Skeletal muscle tissue (tissue), 3 donors: ENCODE measurements at regions not wholly inside any gene's neighbourhood (a gene's known extent, or its start where the extent isn't known, plus 50 kb on each side); places are given as distances from the start of the nearest gene placed in this dataset.

Experiments
- H3K27ac ChIP-seq: one replicate; pipeline ENCODE4 v1.7.0; 2013; ENCODE audit warnings: mild to moderate bottlenecking, low read depth, low read length, inconsistent platforms
- H3K27me3 ChIP-seq, 3 donors: one replicate each; pipeline ENCODE4 v1.7.0; 2013; ENCODE audit warnings: low read length in 3 of 3; ENCODE audit not compliant: control insufficient read depth in 3 of 3, insufficient read depth in 3 of 3
- H3K36me3 ChIP-seq, 3 donors: one replicate each; pipeline ENCODE4 v1.7.0; 2013; ENCODE audit warnings: low read length in 3 of 3; ENCODE audit not compliant: control insufficient read depth in 3 of 3, insufficient read depth in 3 of 3
- H3K4me1 ChIP-seq, 3 donors: one replicate each; pipeline ENCODE4 v1.7.0; 2013; ENCODE audit warnings: low read length in 3 of 3, mild to moderate bottlenecking in 3 of 3; ENCODE audit not compliant: control insufficient read depth in 3 of 3, insufficient read depth in 3 of 3
- H3K4me3 ChIP-seq, 3 donors: one replicate each; pipeline ENCODE4 v1.7.0; 2013; ENCODE audit warnings: low read length in 3 of 3
- H3K9ac ChIP-seq, 3 donors: one replicate each; pipeline ENCODE4 v1.7.0; 2013; ENCODE audit warnings: low read length in 3 of 3, mild to moderate bottlenecking in 3 of 3, moderate library complexity in 2 of 3, low read depth in 1 of 3
- H3K9me3 ChIP-seq, 3 donors: one replicate each; pipeline ENCODE4 v1.7.0; 2013; ENCODE audit warnings: low read length in 3 of 3; ENCODE audit not compliant: control insufficient read depth in 3 of 3
- donor health status: Osteomylitis.

DNA sequence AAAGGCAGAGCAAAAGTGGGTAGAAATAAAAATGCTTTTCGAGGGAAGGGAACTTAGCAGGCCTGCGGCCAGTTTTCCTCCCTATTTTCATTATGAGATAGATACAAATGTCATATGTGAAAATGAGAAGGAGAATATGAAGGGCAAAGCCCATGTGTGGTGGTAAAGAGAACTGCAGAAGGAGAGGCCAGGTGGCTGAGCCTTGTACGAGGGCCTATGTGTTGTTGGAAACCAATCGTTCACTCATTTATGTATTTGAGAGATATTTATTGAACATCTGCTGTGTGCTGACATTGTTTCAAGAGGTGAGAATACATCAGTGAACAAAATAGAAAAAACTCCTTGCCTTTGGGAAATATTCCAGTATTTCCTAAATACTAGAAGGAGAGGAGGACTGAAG is 147.7 kb downstream of the SH3BGRL2 start:
- Histone ChIP-seq H3K9me3 (no peaks in the 10 kb centered on the region), H3K36me3 (no peaks in the 10 kb centered on the region), H3K27ac (no peak overlapping the region), H3K27me3 (no peaks in the 10 kb centered on the region), H3K4me3 (no peak overlapping the region), H3K4me1 (peaks cover 0 to 3% (median 0%) of the 10 kb centered on the region in 3 donors), H3K9ac (no peak overlapping the region)

DNA sequence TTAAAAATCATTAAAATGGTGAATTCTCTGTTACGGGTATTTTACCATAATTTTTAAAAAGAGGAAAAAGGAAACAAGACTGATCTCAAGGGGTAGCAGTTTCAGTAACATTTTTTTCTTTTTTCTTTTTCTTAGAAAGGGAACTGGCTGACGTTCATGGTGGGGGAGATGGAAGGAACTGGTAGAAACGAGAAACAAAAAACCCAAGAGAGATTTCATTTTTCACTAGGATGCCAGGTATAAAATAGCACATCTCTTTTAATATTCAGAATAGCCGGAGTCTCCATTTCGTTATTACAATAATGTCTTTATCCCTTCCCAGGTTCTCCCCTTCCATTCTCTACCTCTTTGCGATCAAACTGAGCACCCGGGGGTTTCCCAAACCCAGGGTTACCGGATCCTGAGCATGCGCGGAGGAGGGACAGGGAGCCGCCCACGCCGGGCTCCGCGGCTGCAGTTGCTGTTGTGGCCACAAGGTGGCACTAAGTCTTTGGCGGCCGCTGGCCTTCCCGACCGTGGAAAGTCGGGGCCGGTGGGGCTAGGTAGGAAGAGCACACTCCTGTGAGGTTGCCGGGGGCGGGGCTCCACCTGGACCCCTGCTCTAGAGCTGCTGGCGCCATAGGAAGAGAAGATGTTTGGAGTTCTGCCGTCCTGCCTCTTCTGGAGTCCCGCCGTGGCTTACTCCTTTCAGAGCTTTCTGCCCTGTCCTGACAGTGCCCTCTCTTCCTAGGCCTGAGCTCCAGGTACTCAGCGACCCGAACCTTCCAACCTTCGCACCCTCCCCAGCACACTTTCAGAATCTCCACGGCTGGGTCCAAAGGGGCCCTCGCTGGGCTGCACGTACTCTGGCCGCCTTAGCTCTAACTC is 146.8 kb downstream of the SH3BGRL2 start:
- no peaks in the 10 kb centered on the region for H3K36me3 ChIP-seq
- no peak overlapping the region for H3K27ac ChIP-seq
- H3K4me3 ChIP-seq: peak overlapping the region; percentile 46 to 54 (median 48)
- peaks cover 0 to 3% (median 0%) of the 10 kb centered on the region in 3 donors for H3K4me1 ChIP-seq
- H3K9me3 ChIP-seq: no peaks in the 10 kb centered on the region
- H3K9ac ChIP-seq: peak overlapping the region in 1 of 3 donors; percentile 40
- no peaks in the 10 kb centered on the region for H3K27me3 ChIP-seq

DNA sequence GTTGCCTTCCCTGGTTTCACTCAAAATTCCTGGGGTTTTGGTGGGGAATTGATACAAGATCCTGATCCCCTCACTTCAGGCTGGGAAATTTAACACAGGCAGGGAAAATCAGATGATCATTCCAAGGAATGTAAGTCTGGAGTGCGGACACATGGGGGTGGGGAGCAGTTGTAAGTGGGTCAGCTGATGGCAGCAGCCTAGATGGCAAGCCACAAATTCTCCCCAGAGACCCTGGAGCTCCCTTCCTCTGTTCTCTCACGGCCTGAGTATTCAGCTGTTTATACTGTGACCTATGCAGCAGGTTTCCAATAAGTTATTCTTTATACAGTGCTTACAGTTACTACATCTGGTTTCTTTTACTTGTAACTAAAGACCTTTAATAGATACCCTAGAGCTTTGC is 144.9 kb downstream of the SH3BGRL2 start:
- H3K9ac ChIP-seq: no peak overlapping the region
- no peaks in the 10 kb centered on the region for H3K9me3 ChIP-seq
- no peaks in the 10 kb centered on the region for H3K36me3 ChIP-seq
- no peak overlapping the region for H3K27ac ChIP-seq
- peaks cover 0 to 3% (median 0%) of the 10 kb centered on the region in 3 donors for H3K4me1 ChIP-seq
- no peaks in the 10 kb centered on the region for H3K27me3 ChIP-seq
- H3K4me3 ChIP-seq: no peak overlapping the region

DNA sequence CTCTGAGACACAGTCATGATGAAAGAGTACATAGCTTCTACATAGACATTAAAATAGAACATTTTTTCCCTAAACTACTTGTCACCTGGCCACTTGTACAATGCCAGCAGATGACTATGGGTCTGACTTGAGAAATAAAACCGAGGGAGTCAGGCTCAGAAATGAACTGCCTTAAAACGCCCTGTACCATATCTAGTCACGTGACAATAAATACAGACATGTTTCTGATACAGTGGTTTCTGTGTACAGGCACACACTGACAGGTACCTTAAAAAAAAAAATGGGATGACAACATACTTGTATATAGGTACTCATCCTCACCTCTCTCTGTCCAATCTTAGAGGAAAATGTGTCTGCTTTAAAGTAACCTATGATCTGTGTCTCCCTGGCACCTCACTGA is 144.1 kb downstream of the SH3BGRL2 start:
- Histone ChIP-seq H3K36me3 (no peaks in the 10 kb centered on the region), H3K4me1 (peaks cover 0 to 3% (median 0%) of the 10 kb centered on the region in 3 donors), H3K9ac (no peak overlapping the region), H3K27me3 (no peaks in the 10 kb centered on the region), H3K27ac (no peak overlapping the region), H3K4me3 (no peak overlapping the region), H3K9me3 (no peaks in the 10 kb centered on the region)

DNA sequence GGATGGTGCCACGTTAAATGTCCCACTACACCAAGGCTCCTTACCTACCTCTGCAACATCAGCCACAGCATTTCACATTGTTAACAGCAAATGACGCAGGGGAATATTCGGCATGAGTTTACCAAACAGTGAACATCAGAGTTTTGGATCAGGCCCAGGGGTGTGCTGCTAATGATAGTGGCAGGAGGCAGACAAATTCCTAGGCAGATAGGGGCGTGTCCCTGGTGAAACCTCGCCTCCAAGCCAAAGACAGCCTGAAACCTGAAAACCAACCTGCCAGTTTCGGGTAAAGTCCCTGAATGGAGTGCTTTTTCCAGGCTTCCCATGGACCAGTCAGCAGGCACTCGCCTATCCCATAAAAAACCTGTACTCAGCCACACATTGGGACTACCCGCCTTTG is 133.6 kb downstream of the SH3BGRL2 start:
- H3K36me3 ChIP-seq: no peaks in the 10 kb centered on the region
- peaks cover 4 to 5% (median 4%) of the 10 kb centered on the region in 3 donors for H3K9me3 ChIP-seq
- no peaks in the 10 kb centered on the region for H3K4me1 ChIP-seq
- no peaks in the 10 kb centered on the region for H3K27me3 ChIP-seq
- no peak overlapping the region for H3K9ac ChIP-seq
- no peak overlapping the region for H3K27ac ChIP-seq
- no peak overlapping the region for H3K4me3 ChIP-seq

DNA sequence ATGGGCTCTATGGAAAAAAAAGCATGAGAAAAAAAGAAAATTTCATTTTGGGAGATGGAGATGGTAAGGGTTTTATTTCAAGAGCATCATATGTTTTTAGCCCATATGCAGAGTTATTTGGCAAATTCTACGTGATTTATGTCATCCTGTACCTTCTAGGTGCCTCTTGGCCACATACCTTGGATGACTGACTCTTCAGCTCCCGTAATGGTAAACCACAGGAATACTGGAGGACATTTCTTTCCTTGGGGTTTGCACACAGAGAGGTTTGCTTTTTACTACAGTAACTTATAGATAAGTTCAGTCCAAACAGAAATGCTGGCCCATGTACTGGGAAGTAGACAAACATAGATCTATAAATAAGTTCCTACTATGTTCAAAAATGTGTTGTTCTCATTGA is 132.2 kb downstream of the SH3BGRL2 start:
- no peaks in the 10 kb centered on the region for H3K36me3 ChIP-seq
- H3K4me3 ChIP-seq: no peak overlapping the region
- H3K4me1 ChIP-seq: no peaks in the 10 kb centered on the region
- H3K9ac ChIP-seq: no peak overlapping the region
- peaks cover 4 to 5% (median 4%) of the 10 kb centered on the region in 3 donors for H3K9me3 ChIP-seq
- H3K27ac ChIP-seq: no peak overlapping the region
- no peaks in the 10 kb centered on the region for H3K27me3 ChIP-seq

DNA sequence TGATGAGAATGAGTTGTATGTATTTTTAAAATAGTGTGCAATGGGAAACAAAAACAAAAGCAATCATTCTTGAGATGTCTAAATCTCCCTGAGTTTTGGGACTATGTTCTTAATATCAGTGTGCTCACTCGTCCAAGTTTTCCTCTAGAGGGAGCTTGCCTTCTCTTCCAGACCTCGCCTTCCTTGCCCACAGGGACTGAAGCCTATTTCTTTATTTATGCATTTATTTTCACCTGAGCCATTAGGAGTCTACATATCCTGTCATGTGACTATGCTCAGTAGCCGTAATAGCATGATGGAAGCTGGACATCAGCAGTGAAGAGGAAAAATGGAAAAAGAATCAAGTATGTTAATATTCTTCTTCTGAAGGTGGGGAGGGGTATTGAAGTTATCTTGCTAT is 131.2 kb downstream of the SH3BGRL2 start:
- Histone ChIP-seq H3K27me3 (no peaks in the 10 kb centered on the region), H3K27ac (no peak overlapping the region), H3K4me3 (no peak overlapping the region), H3K4me1 (no peaks in the 10 kb centered on the region), H3K9ac (no peak overlapping the region), H3K9me3 (peaks cover 4 to 5% (median 4%) of the 10 kb centered on the region in 3 donors), H3K36me3 (no peaks in the 10 kb centered on the region)

DNA sequence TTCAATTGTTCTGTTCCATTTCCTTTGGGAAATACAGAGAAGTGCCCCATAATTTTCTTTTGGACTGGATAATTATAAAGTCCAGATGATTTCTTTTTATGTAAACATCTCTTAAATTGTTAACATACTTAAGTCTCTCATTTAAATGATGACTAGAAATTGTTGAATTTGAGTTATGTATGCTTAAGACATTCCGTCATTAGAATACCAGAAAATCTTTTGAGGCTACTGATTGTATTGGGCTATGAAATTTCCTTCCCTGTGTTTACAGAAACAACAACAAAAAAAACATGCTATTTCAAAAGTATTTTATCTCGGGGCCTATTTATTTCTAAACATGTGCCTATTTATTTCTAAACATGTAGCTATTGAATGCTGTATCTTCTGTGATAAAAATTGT is 125.4 kb downstream of the SH3BGRL2 start:
- Histone ChIP-seq H3K4me1 (no peaks in the 10 kb centered on the region), H3K4me3 (no peak overlapping the region)

DNA sequence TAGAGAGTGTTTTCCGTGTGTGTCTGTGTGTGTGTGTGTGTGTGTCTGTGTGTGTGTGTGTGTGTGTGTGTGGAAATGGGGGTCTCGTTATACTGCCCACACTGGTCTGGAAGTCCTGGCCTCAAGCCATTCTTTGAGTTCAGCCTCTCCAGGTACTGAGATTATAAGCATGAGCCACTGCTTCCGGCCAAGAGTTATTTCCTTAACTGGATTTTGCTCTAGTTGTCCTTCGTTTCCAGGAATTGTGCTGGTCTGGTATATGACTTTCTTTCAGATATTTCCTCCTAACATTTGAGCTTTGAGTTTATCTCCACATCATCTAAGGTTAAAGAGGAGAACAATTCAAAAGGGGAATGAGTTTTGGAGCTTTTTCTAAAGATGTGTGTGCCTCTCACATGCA is 124.8 kb downstream of the SH3BGRL2 start:
- H3K4me3 ChIP-seq: no peak overlapping the region
- no peaks in the 10 kb centered on the region for H3K4me1 ChIP-seq
- no peak overlapping the region for H3K27ac ChIP-seq
- no peaks in the 10 kb centered on the region for H3K9me3 ChIP-seq
- H3K27me3 ChIP-seq: peaks cover 0 to 2% (median 0%) of the 10 kb centered on the region in 3 donors
- no peaks in the 10 kb centered on the region for H3K36me3 ChIP-seq
- H3K9ac ChIP-seq: no peak overlapping the region

More for the DNA sequence above, 125.4 kb downstream of the SH3BGRL2 start:
- H3K9me3 ChIP-seq: no peaks in the 10 kb centered on the region
- H3K27ac ChIP-seq: no peak overlapping the region
- no peak overlapping the region for H3K9ac ChIP-seq
- H3K27me3 ChIP-seq: peaks cover 0 to 2% (median 0%) of the 10 kb centered on the region in 3 donors
- no peaks in the 10 kb centered on the region for H3K36me3 ChIP-seq
